Endothelial cell of umbilical vein (primary cell): ENCODE measurements at regions not wholly inside any gene's neighbourhood (a gene's known extent, or its start where the extent isn't known, plus 50 kb on each side); places are given as distances from the start of the nearest gene placed in this dataset.

ENCODE experiments used
- POLR2AphosphoS5 ChIP-seq: IDR thresholded peaks from 2 replicates; pipeline ENCODE4 v1.6.1; 2012; ENCODE audit warnings: low read depth, mild to moderate bottlenecking, control low read depth, low read length, moderate library complexity; ENCODE audit not compliant: insufficient read depth
- TF ChIP-seq, protein P1 (sequence below), 2 donors: IDR thresholded peaks; 1 replicate in 1 of 2; 2 replicates in 1 of 2; pipeline ENCODE4 v1.5.1; 2011; ENCODE audit warnings: low read length in 2 of 2, mild to moderate bottlenecking in 2 of 2, moderate library complexity in 2 of 2, control low read depth in 1 of 2, inconsistent platforms in 1 of 2, low read depth in 1 of 2; ENCODE audit not compliant: insufficient read depth in 1 of 2; ENCODE audit errors: extremely low read depth in 1 of 2

DNA sequence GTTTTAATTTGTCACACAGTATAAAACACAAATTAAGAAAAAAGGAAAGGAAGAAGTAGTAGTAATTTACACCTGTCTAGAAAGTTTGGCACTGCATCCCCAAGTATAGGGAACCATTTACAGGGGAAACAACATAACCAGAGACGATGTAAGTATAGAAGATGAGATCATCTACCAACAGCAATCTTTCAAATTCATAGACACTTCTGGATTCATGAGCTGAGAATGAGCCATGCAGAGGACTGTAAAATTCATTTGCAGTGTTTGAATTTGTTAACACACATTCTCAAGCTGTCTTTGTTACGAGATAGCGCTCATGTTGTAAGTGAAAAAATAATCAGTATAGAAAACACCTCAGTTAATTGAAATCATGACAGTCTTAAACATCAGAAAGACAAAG is 337.0 kb upstream of the MEOX2 start:
- TF ChIP-seq POLR2AphosphoS5 = no peak
- TF ChIP-seq, protein P1, sequence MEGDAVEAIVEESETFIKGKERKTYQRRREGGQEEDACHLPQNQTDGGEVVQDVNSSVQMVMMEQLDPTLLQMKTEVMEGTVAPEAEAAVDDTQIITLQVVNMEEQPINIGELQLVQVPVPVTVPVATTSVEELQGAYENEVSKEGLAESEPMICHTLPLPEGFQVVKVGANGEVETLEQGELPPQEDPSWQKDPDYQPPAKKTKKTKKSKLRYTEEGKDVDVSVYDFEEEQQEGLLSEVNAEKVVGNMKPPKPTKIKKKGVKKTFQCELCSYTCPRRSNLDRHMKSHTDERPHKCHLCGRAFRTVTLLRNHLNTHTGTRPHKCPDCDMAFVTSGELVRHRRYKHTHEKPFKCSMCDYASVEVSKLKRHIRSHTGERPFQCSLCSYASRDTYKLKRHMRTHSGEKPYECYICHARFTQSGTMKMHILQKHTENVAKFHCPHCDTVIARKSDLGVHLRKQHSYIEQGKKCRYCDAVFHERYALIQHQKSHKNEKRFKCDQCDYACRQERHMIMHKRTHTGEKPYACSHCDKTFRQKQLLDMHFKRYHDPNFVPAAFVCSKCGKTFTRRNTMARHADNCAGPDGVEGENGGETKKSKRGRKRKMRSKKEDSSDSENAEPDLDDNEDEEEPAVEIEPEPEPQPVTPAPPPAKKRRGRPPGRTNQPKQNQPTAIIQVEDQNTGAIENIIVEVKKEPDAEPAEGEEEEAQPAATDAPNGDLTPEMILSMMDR (IDR thresholded peaks at IDR 0.05; ENCODE audit: extremely low read depth in 1 of 2, insufficient read depth in 1 of 2, low read depth in 1 of 2, low read length in 2 of 2) = no peak
